ENCODE measurements at regions not wholly inside any gene's neighbourhood (a gene's known extent, or its start where the extent isn't known, plus 50 kb on each side); places are given as distances from the start of the nearest gene placed in this dataset.

- ATAC-seq (ENCODE audit: low read depth) (no peak), DNase-seq (no peak)
- POLR2A ChIA-PET: no interaction called here
- H3K9me3 Mint-ChIP-seq: no peaks in the 10 kb centered on the region
- H3K27ac Mint-ChIP-seq: no peak overlapping the region
- intact Hi-C loops (cut with micrococcal nuclease): no loop called here
- H3K4me3 Mint-ChIP-seq: no peak overlapping the region
- CTCF ChIA-PET: no interaction called here
- H3K27me3 Mint-ChIP-seq: no peaks in the 10 kb centered on the region
- no peaks in the 10 kb centered on the region for H3K4me1 Mint-ChIP-seq
- no peak for TF ChIP-seq CTCF (IDR thresholded peaks at IDR 0.05)
- H3K36me3 Mint-ChIP-seq (ENCODE audit: low read depth): no peaks in the 10 kb centered on the region
Measured at GRCh38 chr3:87047852-87048251, 56.9 kb upstream of the VGLL3 start.

DNA sequence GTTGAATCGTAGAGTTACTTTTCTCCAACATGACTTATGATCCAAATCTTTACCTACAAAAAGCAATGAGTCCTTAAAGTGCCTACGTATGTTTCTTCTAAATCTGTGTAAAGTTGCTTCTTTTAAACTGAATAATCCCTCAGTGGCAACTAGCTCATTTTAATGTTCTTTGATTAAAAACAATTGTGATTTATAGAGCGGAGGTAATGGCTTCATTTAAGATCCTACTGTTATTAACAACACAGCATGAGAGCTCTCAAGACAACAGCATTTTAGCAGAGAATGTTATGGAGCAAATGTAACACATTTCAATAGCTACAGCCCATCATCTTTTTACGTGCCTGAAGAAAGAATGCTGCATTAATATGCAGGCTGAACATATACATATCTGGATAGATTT lies 55.3 kb upstream of the VGLL3 start:
- ChIA-PET CTCF (no interaction called here), POLR2A (no interaction called here)
- intact Hi-C loops (cut with micrococcal nuclease): no loop called here
- DNase-seq: no peak
- no peaks in the 10 kb centered on the region for H3K27me3 Mint-ChIP-seq
- TF ChIP-seq CTCF (IDR thresholded peaks at IDR 0.05): no peak
- H3K4me3 Mint-ChIP-seq: no peak overlapping the region
- no peaks in the 10 kb centered on the region for H3K4me1 Mint-ChIP-seq
- no peaks in the 10 kb centered on the region for H3K9me3 Mint-ChIP-seq
- no peak overlapping the region for H3K27ac Mint-ChIP-seq
- no peak for ATAC-seq (ENCODE audit: low read depth)
- H3K36me3 Mint-ChIP-seq (ENCODE audit: low read depth): no peaks in the 10 kb centered on the region

GRCh38 chr3:87045473-87045872 lies 54.5 kb upstream of the VGLL3 start:
- DNase-seq (no peak), ATAC-seq (ENCODE audit: low read depth) (no peak)
- Mint-ChIP-seq H3K36me3 (ENCODE audit: low read depth) (no peaks in the 10 kb centered on the region), H3K4me3 (no peak overlapping the region), H3K27ac (no peak overlapping the region), H3K27me3 (no peaks in the 10 kb centered on the region), H3K4me1 (no peaks in the 10 kb centered on the region), H3K9me3 (no peaks in the 10 kb centered on the region)
- POLR2A ChIA-PET: no interaction called here
- CTCF ChIA-PET: no interaction called here
- TF ChIP-seq CTCF (IDR thresholded peaks at IDR 0.05): no peak
- intact Hi-C loops (cut with micrococcal nuclease): no loop called here

- Mint-ChIP-seq H3K27me3 (no peaks in the 10 kb centered on the region), H3K36me3 (ENCODE audit: low read depth) (no peaks in the 10 kb centered on the region), H3K27ac (no peak overlapping the region), H3K4me1 (no peaks in the 10 kb centered on the region), H3K9me3 (no peaks in the 10 kb centered on the region), H3K4me3 (no peak overlapping the region)
- DNase-seq: no peak
- intact Hi-C loops (cut with micrococcal nuclease): no loop called here
- ATAC-seq (ENCODE audit: low read depth): no peak
- TF ChIP-seq CTCF (IDR thresholded peaks at IDR 0.05): no peak
- ChIA-PET POLR2A (no interaction called here), CTCF (no interaction called here)
Measured at GRCh38 chr3:87044846-87045245, 53.9 kb upstream of the VGLL3 start.

GRCh38 chr3:87044409-87044808 lies 53.5 kb upstream of the VGLL3 start:
- H3K36me3 Mint-ChIP-seq (ENCODE audit: low read depth): no peaks in the 10 kb centered on the region
- no peak for TF ChIP-seq CTCF (IDR thresholded peaks at IDR 0.05)
- H3K4me3 Mint-ChIP-seq: no peak overlapping the region
- no peaks in the 10 kb centered on the region for H3K27me3 Mint-ChIP-seq
- ChIA-PET CTCF (no interaction called here), POLR2A (no interaction called here)
- ATAC-seq (ENCODE audit: low read depth) (no peak), DNase-seq (no peak)
- no peaks in the 10 kb centered on the region for H3K4me1 Mint-ChIP-seq
- H3K9me3 Mint-ChIP-seq: no peaks in the 10 kb centered on the region
- H3K27ac Mint-ChIP-seq: no peak overlapping the region
- intact Hi-C loops (cut with micrococcal nuclease): no loop called here

Measured in activated B cell treated with CpG ODN at 0.5 μM for 24 hours (primary cell).